Mesendoderm (in vitro differentiated cells): ENCODE measurements at regions not wholly inside any gene's neighbourhood (a gene's known extent, or its start where the extent isn't known, plus 50 kb on each side); places are given as distances from the start of the nearest gene placed in this dataset.

Experiments
- DNase-seq: peaks from one replicate; pipeline ENCODE4 v3.0.0; 2013
- H2AK5ac ChIP-seq: 2 replicates; pipeline ENCODE4 v1.6.1; 2013; ENCODE audit warnings: low read length, inconsistent platforms
- H2BK120ac ChIP-seq: 2 replicates; pipeline ENCODE4 v1.6.1; 2013; ENCODE audit warnings: low read depth, mild to moderate bottlenecking, low read length, moderate library complexity, mixed read lengths
- H2BK15ac ChIP-seq: replicated peaks from 2 replicates; pipeline ENCODE4 v1.6.1; 2013; ENCODE audit warnings: low read depth, mild to moderate bottlenecking, moderate library complexity
- H2BK5ac ChIP-seq: 2 replicates; pipeline ENCODE4 v1.6.1; 2013; ENCODE audit warnings: low read length, inconsistent platforms
- H3K18ac ChIP-seq: 2 replicates; pipeline ENCODE4 v1.6.1; 2013; ENCODE audit warnings: mild to moderate bottlenecking, low read length, mixed read lengths
- H3K23ac ChIP-seq: one replicate; pipeline ENCODE4 v1.6.1; 2013; ENCODE audit warnings: low read length
- H3K27ac ChIP-seq: 2 replicates; pipeline ENCODE4 v1.5.1; 2013; ENCODE audit warnings: low read depth, mild to moderate bottlenecking, inconsistent platforms, low read length, moderate library complexity
- H3K27me3 ChIP-seq: 2 replicates; pipeline ENCODE4 v1.6.1; 2013; ENCODE audit warnings: low read length, control low read depth, mild to moderate bottlenecking, inconsistent platforms; ENCODE audit not compliant: insufficient read depth, poor library complexity
- H3K36me3 ChIP-seq: 2 replicates; pipeline ENCODE4 v1.6.1; 2013; ENCODE audit warnings: low read length, inconsistent platforms; ENCODE audit not compliant: control insufficient read depth, insufficient read depth
- H3K4ac ChIP-seq: one replicate; pipeline ENCODE4 v1.6.1; 2013; ENCODE audit warnings: low read depth, mild to moderate bottlenecking, low read length, moderate library complexity
- H3K4me1 ChIP-seq: 2 replicates; pipeline ENCODE4 v1.6.1; 2013; ENCODE audit warnings: low read depth, low read length, inconsistent platforms; ENCODE audit not compliant: control insufficient read depth
- H3K4me2 ChIP-seq: 2 replicates; pipeline ENCODE4 v1.6.1; 2013; ENCODE audit warnings: low read length
- H3K4me3 ChIP-seq: 2 replicates; pipeline ENCODE4 v1.5.1; 2013; ENCODE audit warnings: mild to moderate bottlenecking, low read length
- H3K56ac ChIP-seq: one replicate; pipeline ENCODE4 v1.6.1; 2013; ENCODE audit warnings: low read length
- H3K79me1 ChIP-seq: 2 replicates; pipeline ENCODE4 v1.6.1; 2013; ENCODE audit warnings: low read length, inconsistent platforms
- H3K79me2 ChIP-seq: 2 replicates; pipeline ENCODE4 v1.6.1; 2013; ENCODE audit warnings: mild to moderate bottlenecking, low read length; ENCODE audit not compliant: control insufficient read depth, insufficient read depth
- H3K9ac ChIP-seq: 2 replicates; pipeline ENCODE4 v1.6.1; 2013; ENCODE audit warnings: low read length, inconsistent platforms
- H4K5ac ChIP-seq: one replicate; pipeline ENCODE4 v1.6.1; 2013; ENCODE audit warnings: low read length
- H4K8ac ChIP-seq: one replicate; pipeline ENCODE4 v1.6.1; 2013; ENCODE audit warnings: low read depth, mild to moderate bottlenecking, control low read depth, low read length, moderate library complexity
- WGBS: extraction: QIAGEN DNeasy Blood & Tissue Kit; methylation state at CpG from one replicate; pipeline ENCODE4 v1.1.7; 2013; ENCODE audit warnings: low lambda C conversion rate, missing lambda C conversion rate; ENCODE audit not compliant: insufficient coverage; ENCODE audit errors: extremely low coverage; 5-methylcytosine and 5-hydroxymethylcytosine counted together

GRCh38 chr16:62573466-62573865 is 537.2 kb upstream of the CDH8 start:
- no peak overlapping the region for H3K9ac ChIP-seq
- H3K27ac ChIP-seq = no peak overlapping the region
- H3K4me3 ChIP-seq = no peak overlapping the region
- no peaks in the 10 kb centered on the region for H3K79me2 ChIP-seq
- H3K36me3 ChIP-seq = no peaks in the 10 kb centered on the region
- no peak overlapping the region for H2BK120ac ChIP-seq
- no peaks in the 10 kb centered on the region for H3K79me1 ChIP-seq
- no peak overlapping the region for H4K5ac ChIP-seq
- no CpG with 5 or more reads among the region's 1 CpG for WGBS
- no peak overlapping the region for H3K4ac ChIP-seq
- no peaks in the 10 kb centered on the region for H3K27me3 ChIP-seq
- no peak overlapping the region for H4K8ac ChIP-seq
- H3K4me1 ChIP-seq = no peaks in the 10 kb centered on the region
- no peak for DNase-seq
- H3K23ac ChIP-seq = no peak overlapping the region
- no peak overlapping the region for H3K56ac ChIP-seq
- H2AK5ac ChIP-seq = no peak overlapping the region
- no peak overlapping the region for H2BK15ac ChIP-seq
- no peak overlapping the region for H3K18ac ChIP-seq
- no peak overlapping the region for H2BK5ac ChIP-seq
- no peak overlapping the region for H3K4me2 ChIP-seq

GRCh38 chr16:62568926-62569325 is 532.7 kb upstream of the CDH8 start:
- no peak overlapping the region for H3K4ac ChIP-seq
- no peaks in the 10 kb centered on the region for H3K36me3 ChIP-seq
- no peak overlapping the region for H2BK120ac ChIP-seq

GRCh38 chr16:62565706-62566105 is 529.5 kb upstream of the CDH8 start:
- Histone ChIP-seq H3K79me1 (no peaks in the 10 kb centered on the region), H3K23ac (no peak overlapping the region), H3K4me3 (no peak overlapping the region), H2BK15ac (no peak overlapping the region), H3K4ac (no peak overlapping the region), H3K4me1 (no peaks in the 10 kb centered on the region), H2AK5ac (no peak overlapping the region), H4K8ac (no peak overlapping the region), H3K9ac (no peak overlapping the region), H3K18ac (no peak overlapping the region), H3K27me3 (no peaks in the 10 kb centered on the region), H3K27ac (no peak overlapping the region), H3K36me3 (no peaks in the 10 kb centered on the region), H3K79me2 (no peaks in the 10 kb centered on the region), H3K56ac (no peak overlapping the region), H2BK5ac (no peak overlapping the region), H4K5ac (no peak overlapping the region), H2BK120ac (no peak overlapping the region), H3K4me2 (no peak overlapping the region)
- WGBS = no CpG with 5 or more reads among the region's 1 CpG
- no peak for DNase-seq

More at GRCh38 chr16:62568926-62569325, 532.7 kb upstream of the CDH8 start:
- Histone ChIP-seq H3K56ac (no peak overlapping the region), H3K18ac (no peak overlapping the region), H2BK5ac (no peak overlapping the region), H4K8ac (no peak overlapping the region), H3K79me1 (no peaks in the 10 kb centered on the region), H3K9ac (no peak overlapping the region), H3K27me3 (no peaks in the 10 kb centered on the region), H2AK5ac (no peak overlapping the region), H4K5ac (no peak overlapping the region), H3K4me2 (no peak overlapping the region), H3K27ac (no peak overlapping the region), H3K4me3 (no peak overlapping the region), H3K23ac (no peak overlapping the region), H3K4me1 (no peaks in the 10 kb centered on the region), H3K79me2 (no peaks in the 10 kb centered on the region), H2BK15ac (no peak overlapping the region)
- WGBS = no CpG with 5 or more reads among the region's 2 CpGs
- DNase-seq = no peak

GRCh38 chr16:62564291-62564690 is 528.1 kb upstream of the CDH8 start:
- Histone ChIP-seq H3K4me3 (no peak overlapping the region), H3K4me1 (no peaks in the 10 kb centered on the region)
- no CpG with 5 or more reads among the region's 2 CpGs for whole genome bisulfite sequencing

GRCh38 chr16:62562121-62562520 is 525.9 kb upstream of the CDH8 start:
- H3K4me1 ChIP-seq = no peaks in the 10 kb centered on the region
- no peaks in the 10 kb centered on the region for H3K36me3 ChIP-seq
- H3K27ac ChIP-seq = no peak overlapping the region
- H3K23ac ChIP-seq = no peak overlapping the region
- H3K79me2 ChIP-seq = no peaks in the 10 kb centered on the region
- H3K9ac ChIP-seq = no peak overlapping the region
- H3K4me3 ChIP-seq = no peak overlapping the region
- H4K8ac ChIP-seq = no peak overlapping the region
- no peak overlapping the region for H3K56ac ChIP-seq
- no peaks in the 10 kb centered on the region for H3K79me1 ChIP-seq
- H4K5ac ChIP-seq = no peak overlapping the region
- H2BK120ac ChIP-seq = no peak overlapping the region
- H3K27me3 ChIP-seq = no peaks in the 10 kb centered on the region
- no peak overlapping the region for H3K4me2 ChIP-seq
- no peak overlapping the region for H2BK5ac ChIP-seq
- no peak overlapping the region for H3K18ac ChIP-seq
- DNase-seq = no peak
- no peak overlapping the region for H3K4ac ChIP-seq
- H2AK5ac ChIP-seq = no peak overlapping the region
- no peak overlapping the region for H2BK15ac ChIP-seq

More at GRCh38 chr16:62564291-62564690, 528.1 kb upstream of the CDH8 start:
- Histone ChIP-seq H3K36me3 (no peaks in the 10 kb centered on the region), H2BK5ac (no peak overlapping the region), H4K8ac (no peak overlapping the region), H3K79me1 (no peaks in the 10 kb centered on the region), H2BK15ac (no peak overlapping the region), H3K4me2 (no peak overlapping the region), H3K56ac (no peak overlapping the region), H2AK5ac (no peak overlapping the region), H3K4ac (no peak overlapping the region), H3K27me3 (no peaks in the 10 kb centered on the region), H4K5ac (no peak overlapping the region), H3K23ac (no peak overlapping the region), H3K9ac (no peak overlapping the region), H3K27ac (no peak overlapping the region), H2BK120ac (no peak overlapping the region), H3K79me2 (no peaks in the 10 kb centered on the region), H3K18ac (no peak overlapping the region)
- DNase-seq = no peak

GRCh38 chr16:62549875-62550274 is 513.6 kb upstream of the CDH8 start:
- Histone ChIP-seq H2BK120ac (no peak overlapping the region), H2AK5ac (no peak overlapping the region), H3K4me2 (no peak overlapping the region), H3K23ac (no peak overlapping the region), H3K4ac (no peak overlapping the region), H3K36me3 (no peaks in the 10 kb centered on the region), H3K79me2 (no peaks in the 10 kb centered on the region), H2BK15ac (no peak overlapping the region), H4K8ac (no peak overlapping the region), H3K4me1 (peaks cover 5% of the 10 kb centered on the region), H4K5ac (no peak overlapping the region), H3K4me3 (no peak overlapping the region), H3K27me3 (no peaks in the 10 kb centered on the region), H3K79me1 (no peaks in the 10 kb centered on the region), H2BK5ac (no peak overlapping the region), H3K9ac (no peak overlapping the region), H3K27ac (no peak overlapping the region), H3K56ac (no peak overlapping the region), H3K18ac (no peak overlapping the region)
- DNase-seq = no peak
- WGBS = no CpG with 5 or more reads among the region's 4 CpGs
